HEK293 (cell line): ENCODE measurements at regions not wholly inside any gene's neighbourhood (a gene's known extent, or its start where the extent isn't known, plus 50 kb on each side); places are given as distances from the start of the nearest gene placed in this dataset.
A peak's percentile ranks its signal among the peaks of the same experiment; 100 is the strongest.

Source experiments
- CTCF ChIA-PET: fragments of 350-600 bp; formaldehyde crosslinking; extraction: SDS; loops from one replicate; lab custom pipeline; 2021; ENCODE audit warnings: antibody characterized with exemption; lab: Yijun Ruan, JAX
- POLR2A ChIA-PET: fragments of 300-600 bp; formaldehyde crosslinking; extraction: SDS; loops from one replicate; lab custom pipeline; 2020; ENCODE audit warnings: antibody characterized with exemption, inconsistent platforms; lab: Yijun Ruan, JAX
- H3K27ac ChIP-seq: fragments of 200-500 bp; sonication (Bioruptor generic); 2 replicates; pipeline ENCODE4 v1.5.1; 2014; ENCODE audit warnings: low read depth, low read length, control low read depth, inconsistent platforms; ENCODE audit errors: extremely low read depth
- H3K36me3 ChIP-seq, 2 experiments: fragments of 200-500 bp in 1 of 2; sonication (Bioruptor generic) in 1 of 2; 1 replicate in 1 of 2; 2 replicates in 1 of 2; pipeline ENCODE4 v1.5.1; 2014 to 2017; ENCODE audit warnings: inconsistent platforms in 2 of 2, low read length in 2 of 2; ENCODE audit not compliant: control insufficient read depth in 2 of 2, insufficient read depth in 1 of 2
- H3K4me1 ChIP-seq: fragments of 200-500 bp; sonication (Bioruptor generic); 2 replicates; pipeline ENCODE4 v1.5.1; 2014; ENCODE audit warnings: mild to moderate bottlenecking, low read length, inconsistent platforms; ENCODE audit not compliant: control insufficient read depth, insufficient read depth
- H3K4me3 ChIP-seq: 2 replicates; pipeline ENCODE4 v1.5.1; 2011; ENCODE audit warnings: low read depth, mild to moderate bottlenecking, control low read depth, low read length, moderate library complexity
- H3K9me3 ChIP-seq: fragments of 200-500 bp; sonication (Bioruptor generic); 2 replicates; pipeline ENCODE4 v1.5.1; 2014; ENCODE audit warnings: low read depth, low read length, inconsistent platforms; ENCODE audit not compliant: control insufficient read depth, insufficient read depth
- GLIS1 ChIP-seq: fragments of 450-650 bp; formaldehyde crosslinking; IDR thresholded peaks from 2 replicates; pipeline ENCODE4 v1.5.1; 2016; ENCODE audit warnings: missing biosample characterization, missing genetic modification characterization
- IKZF3 ChIP-seq: fragments of 450-650 bp; IDR thresholded peaks from 2 replicates; pipeline ENCODE4 v1.5.0; 2018; ENCODE audit warnings: missing biosample characterization, mild to moderate bottlenecking, missing genetic modification characterization, moderate library complexity
- MYNN ChIP-seq: fragments of 450-650 bp; formaldehyde crosslinking; IDR thresholded peaks from 2 replicates; pipeline ENCODE4 v1.5.1; 2016; ENCODE audit warnings: missing biosample characterization, missing genetic modification characterization, borderline replicate concordance
- TCF7L2 ChIP-seq: IDR thresholded peaks from 2 replicates; pipeline ENCODE4 v1.6.1; 2011; ENCODE audit warnings: low read depth, mild to moderate bottlenecking, inconsistent platforms, low read length, moderate library complexity, borderline replicate concordance
- ZBTB7A ChIP-seq: fragments of 450-650 bp; formaldehyde crosslinking; IDR thresholded peaks from 2 replicates; pipeline ENCODE4 v1.5.1; 2016; ENCODE audit warnings: low read depth, missing biosample characterization, missing genetic modification characterization
- ZEB2 ChIP-seq: fragments of 450-650 bp; formaldehyde crosslinking; IDR thresholded peaks from 2 replicates; pipeline ENCODE4 v1.5.1; 2016; ENCODE audit warnings: missing biosample characterization, missing genetic modification characterization
- ZFP69B ChIP-seq: fragments of 450-650 bp; formaldehyde crosslinking; IDR thresholded peaks from 2 replicates; pipeline ENCODE4 v1.5.1; 2016; ENCODE audit warnings: missing biosample characterization, missing genetic modification characterization
- ZNF366 ChIP-seq: fragments of 450-650 bp; formaldehyde crosslinking; conservative IDR thresholded peaks from 2 replicates; pipeline ENCODE4 v1.5.1; 2016; ENCODE audit warnings: missing biosample characterization, missing genetic modification characterization
- ZNF629 ChIP-seq: fragments of 450-650 bp; formaldehyde crosslinking; IDR thresholded peaks from 2 replicates; pipeline ENCODE4 v1.5.1; 2017; ENCODE audit warnings: missing biosample characterization, missing genetic modification characterization
- ZNF660 ChIP-seq: fragments of 450-650 bp; IDR thresholded peaks from 2 replicates; pipeline ENCODE4 v1.5.1; 2018; ENCODE audit warnings: missing biosample characterization, mild to moderate bottlenecking, missing genetic modification characterization
- ZNF768 ChIP-seq: fragments of 450-650 bp; formaldehyde crosslinking; IDR thresholded peaks from 2 replicates; pipeline ENCODE4 v1.5.1; 2018; ENCODE audit warnings: missing biosample characterization, mild to moderate bottlenecking, missing genetic modification characterization
- TF ChIP-seq, protein P1 (sequence below): fragments of 450-650 bp; formaldehyde crosslinking; IDR thresholded peaks from 2 replicates; pipeline ENCODE4 v1.5.1; 2016; ENCODE audit warnings: missing biosample characterization, missing genetic modification characterization
- TF ChIP-seq, protein P2 (sequence below): fragments of 450-650 bp; formaldehyde crosslinking; IDR thresholded peaks from 2 replicates; pipeline ENCODE4 v1.5.1; 2017; ENCODE audit warnings: missing biosample characterization, missing genetic modification characterization
- TF ChIP-seq, protein P3 (sequence below): fragments of 450-650 bp; formaldehyde crosslinking; IDR thresholded peaks from 2 replicates; pipeline ENCODE4 v1.5.1; 2016; ENCODE audit warnings: missing biosample characterization, missing genetic modification characterization
- TF ChIP-seq, protein P4 (sequence below): fragments of 450-650 bp; formaldehyde crosslinking; IDR thresholded peaks from 2 replicates; pipeline ENCODE4 v1.5.1; 2017; ENCODE audit warnings: missing biosample characterization, missing genetic modification characterization
- TF ChIP-seq, protein P5 (sequence below): fragments of 450-650 bp; formaldehyde crosslinking; IDR thresholded peaks from 2 replicates; pipeline ENCODE4 v1.5.1; 2017; ENCODE audit warnings: missing biosample characterization, missing genetic modification characterization

DNA sequence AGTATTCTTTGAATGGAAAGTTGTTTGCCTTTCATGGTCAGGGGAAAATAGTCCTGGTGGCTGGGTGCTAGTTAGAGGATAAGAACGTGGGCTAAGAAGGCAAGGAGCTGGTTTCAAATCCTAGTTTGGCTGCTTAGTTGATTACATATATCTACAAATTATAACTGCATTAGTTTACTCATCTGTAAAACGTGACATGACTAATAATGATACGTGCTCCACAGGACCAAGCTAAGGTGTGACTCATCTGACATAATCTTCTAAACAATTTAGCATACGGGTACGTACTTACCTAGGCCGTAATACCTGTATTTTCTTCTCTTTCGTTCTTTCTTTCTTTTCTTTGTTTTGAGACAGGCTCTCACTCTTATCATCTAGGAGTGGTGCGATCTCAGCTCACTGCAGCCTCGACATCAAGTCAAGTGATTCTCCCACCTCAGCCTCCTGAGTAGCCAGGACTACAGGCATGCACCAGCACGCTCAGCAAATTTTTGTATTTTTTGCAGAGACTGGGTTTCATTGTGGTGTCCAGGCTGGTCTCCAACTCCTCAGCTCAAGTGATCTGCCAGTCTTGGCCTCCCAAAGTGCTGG is 1274.2 kb upstream of the GJE1 start (continued):
- TF ChIP-seq, protein P1, sequence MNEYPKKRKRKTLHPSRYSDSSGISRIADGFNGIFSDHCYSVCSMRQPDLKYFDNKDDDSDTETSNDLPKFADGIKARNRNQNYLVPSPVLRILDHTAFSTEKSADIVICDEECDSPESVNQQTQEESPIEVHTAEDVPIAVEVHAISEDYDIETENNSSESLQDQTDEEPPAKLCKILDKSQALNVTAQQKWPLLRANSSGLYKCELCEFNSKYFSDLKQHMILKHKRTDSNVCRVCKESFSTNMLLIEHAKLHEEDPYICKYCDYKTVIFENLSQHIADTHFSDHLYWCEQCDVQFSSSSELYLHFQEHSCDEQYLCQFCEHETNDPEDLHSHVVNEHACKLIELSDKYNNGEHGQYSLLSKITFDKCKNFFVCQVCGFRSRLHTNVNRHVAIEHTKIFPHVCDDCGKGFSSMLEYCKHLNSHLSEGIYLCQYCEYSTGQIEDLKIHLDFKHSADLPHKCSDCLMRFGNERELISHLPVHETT (tag by site-specific recombination): peak; percentile 65; the same call in 1 of the 2 replicates
- TF ChIP-seq, protein P2, sequence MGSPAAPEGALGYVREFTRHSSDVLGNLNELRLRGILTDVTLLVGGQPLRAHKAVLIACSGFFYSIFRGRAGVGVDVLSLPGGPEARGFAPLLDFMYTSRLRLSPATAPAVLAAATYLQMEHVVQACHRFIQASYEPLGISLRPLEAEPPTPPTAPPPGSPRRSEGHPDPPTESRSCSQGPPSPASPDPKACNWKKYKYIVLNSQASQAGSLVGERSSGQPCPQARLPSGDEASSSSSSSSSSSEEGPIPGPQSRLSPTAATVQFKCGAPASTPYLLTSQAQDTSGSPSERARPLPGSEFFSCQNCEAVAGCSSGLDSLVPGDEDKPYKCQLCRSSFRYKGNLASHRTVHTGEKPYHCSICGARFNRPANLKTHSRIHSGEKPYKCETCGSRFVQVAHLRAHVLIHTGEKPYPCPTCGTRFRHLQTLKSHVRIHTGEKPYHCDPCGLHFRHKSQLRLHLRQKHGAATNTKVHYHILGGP (tag by site-specific recombination): no peak
- TF ChIP-seq, protein P3, sequence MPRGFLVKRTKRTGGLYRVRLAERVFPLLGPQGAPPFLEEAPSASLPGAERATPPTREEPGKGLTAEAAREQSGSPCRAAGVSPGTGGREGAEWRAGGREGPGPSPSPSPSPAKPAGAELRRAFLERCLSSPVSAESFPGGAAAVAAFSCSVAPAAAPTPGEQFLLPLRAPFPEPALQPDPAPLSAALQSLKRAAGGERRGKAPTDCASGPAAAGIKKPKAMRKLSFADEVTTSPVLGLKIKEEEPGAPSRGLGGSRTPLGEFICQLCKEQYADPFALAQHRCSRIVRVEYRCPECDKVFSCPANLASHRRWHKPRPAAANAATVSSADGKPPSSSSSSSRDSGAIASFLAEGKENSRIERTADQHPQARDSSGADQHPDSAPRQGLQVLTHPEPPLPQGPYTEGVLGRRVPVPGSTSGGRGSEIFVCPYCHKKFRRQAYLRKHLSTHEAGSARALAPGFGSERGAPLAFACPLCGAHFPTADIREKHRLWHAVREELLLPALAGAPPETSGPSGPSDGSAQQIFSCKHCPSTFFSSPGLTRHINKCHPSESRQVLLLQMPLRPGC: peak; percentile 58
- TF ChIP-seq ZNF366 (tag by site-specific recombination) (peak; percentile 76), ZEB2 (tag by site-specific recombination) (no peak), ZNF629 (tag by site-specific recombination) (0 out of 2 replicates have a peak, but pooled peaks have one; percentile 34), ZFP69B (tag by site-specific recombination) (no peak)

DNA sequence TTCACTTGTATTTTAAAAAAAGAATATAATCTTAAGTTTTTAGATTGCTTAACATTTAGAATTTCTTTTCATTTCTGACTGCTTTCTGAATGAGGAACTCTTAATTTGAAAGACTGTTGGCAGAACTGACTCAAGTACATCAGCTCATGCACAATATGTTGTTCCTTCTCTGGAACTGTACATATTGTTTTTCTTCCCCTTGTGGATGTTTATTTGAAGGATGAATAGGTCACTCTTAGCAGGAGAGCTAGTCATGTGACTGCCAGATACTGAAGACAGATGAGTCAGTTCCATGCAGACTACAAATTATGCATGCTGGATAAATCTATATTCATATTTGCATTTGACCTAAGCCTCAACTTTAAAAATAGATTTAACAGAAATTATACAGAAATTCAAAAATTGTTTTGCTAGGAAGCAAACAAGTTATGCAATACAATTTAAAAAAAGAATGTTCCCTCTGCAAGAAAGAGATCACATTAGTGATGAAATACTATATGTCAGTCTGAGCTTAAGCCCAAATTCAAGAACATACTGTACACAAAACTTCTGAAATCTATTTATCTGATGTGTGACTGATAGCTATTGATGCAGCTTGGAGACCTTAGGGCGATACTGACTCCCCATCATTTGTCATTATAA is 1274.9 kb upstream of the GJE1 start:
- Histone ChIP-seq H3K27ac (no peak overlapping the region), H3K4me3 (no peak overlapping the region), H3K4me1 (no peaks in the 10 kb centered on the region), H3K9me3 (no peaks in the 10 kb centered on the region), H3K36me3 (no peaks in the 10 kb centered on the region)
- ChIA-PET POLR2A (no interaction called here), CTCF (interaction anchor here (0.7 kb wide), 1 partner anchor 11 kb away, joined by 3 read pairs; no protein-coding TSS in a partner anchor)
- TF ChIP-seq, protein P4, sequence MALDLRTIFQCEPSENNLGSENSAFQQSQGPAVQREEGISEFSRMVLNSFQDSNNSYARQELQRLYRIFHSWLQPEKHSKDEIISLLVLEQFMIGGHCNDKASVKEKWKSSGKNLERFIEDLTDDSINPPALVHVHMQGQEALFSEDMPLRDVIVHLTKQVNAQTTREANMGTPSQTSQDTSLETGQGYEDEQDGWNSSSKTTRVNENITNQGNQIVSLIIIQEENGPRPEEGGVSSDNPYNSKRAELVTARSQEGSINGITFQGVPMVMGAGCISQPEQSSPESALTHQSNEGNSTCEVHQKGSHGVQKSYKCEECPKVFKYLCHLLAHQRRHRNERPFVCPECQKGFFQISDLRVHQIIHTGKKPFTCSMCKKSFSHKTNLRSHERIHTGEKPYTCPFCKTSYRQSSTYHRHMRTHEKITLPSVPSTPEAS (tag by site-specific recombination): no peak
- TF ChIP-seq IKZF3 (tag by site-specific recombination) (peak; percentile 61; the same call in 1 of the 2 replicates), ZBTB7A (tag by site-specific recombination) (no peak), MYNN (tag by site-specific recombination) (peak; percentile 88), TCF7L2 (no peak), ZNF768 (tag by site-specific recombination) (no peak), ZNF660 (tag by site-specific recombination) (0 out of 2 replicates have a peak, but pooled peaks have one; percentile 18), GLIS1 (tag by site-specific recombination) (peak; percentile 57), ZEB2 (tag by site-specific recombination) (peak; percentile 19; the same call in 1 of the 2 replicates)
- TF ChIP-seq, protein P5, sequence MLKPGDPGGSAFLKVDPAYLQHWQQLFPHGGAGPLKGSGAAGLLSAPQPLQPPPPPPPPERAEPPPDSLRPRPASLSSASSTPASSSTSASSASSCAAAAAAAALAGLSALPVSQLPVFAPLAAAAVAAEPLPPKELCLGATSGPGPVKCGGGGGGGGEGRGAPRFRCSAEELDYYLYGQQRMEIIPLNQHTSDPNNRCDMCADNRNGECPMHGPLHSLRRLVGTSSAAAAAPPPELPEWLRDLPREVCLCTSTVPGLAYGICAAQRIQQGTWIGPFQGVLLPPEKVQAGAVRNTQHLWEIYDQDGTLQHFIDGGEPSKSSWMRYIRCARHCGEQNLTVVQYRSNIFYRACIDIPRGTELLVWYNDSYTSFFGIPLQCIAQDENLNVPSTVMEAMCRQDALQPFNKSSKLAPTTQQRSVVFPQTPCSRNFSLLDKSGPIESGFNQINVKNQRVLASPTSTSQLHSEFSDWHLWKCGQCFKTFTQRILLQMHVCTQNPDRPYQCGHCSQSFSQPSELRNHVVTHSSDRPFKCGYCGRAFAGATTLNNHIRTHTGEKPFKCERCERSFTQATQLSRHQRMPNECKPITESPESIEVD (tag by site-specific recombination): peak; percentile 64
